ENCODE measurements at regions not wholly inside any gene's neighbourhood (a gene's known extent, or its start where the extent isn't known, plus 50 kb on each side); places are given as distances from the start of the nearest gene placed in this dataset.
"Not testable (repeated sequence)": the region's sequence is repeated elsewhere in the genome, so short reads cannot be mapped to it uniquely, and the experiment has no call there.

DNA sequence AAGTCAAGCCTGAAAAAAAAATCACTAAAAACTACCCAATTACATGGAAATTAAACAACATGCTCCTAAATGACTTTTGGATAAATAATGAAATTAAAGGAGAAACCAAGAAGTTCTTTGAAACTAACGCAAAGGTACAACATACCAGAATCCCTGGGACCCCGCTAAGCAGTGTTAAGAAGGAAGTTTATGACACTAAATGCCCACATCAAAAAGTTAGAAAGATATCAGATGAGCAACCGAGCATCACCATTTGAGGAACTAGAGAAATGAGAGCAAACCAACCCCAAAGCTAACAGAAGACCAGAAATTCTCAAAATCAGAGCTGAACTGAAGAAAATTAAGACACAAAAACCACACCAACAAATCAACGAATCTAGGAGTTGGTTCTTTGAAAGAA lies 173.5 kb downstream of the ZFY start:
- TF ChIP-seq, protein P1, sequence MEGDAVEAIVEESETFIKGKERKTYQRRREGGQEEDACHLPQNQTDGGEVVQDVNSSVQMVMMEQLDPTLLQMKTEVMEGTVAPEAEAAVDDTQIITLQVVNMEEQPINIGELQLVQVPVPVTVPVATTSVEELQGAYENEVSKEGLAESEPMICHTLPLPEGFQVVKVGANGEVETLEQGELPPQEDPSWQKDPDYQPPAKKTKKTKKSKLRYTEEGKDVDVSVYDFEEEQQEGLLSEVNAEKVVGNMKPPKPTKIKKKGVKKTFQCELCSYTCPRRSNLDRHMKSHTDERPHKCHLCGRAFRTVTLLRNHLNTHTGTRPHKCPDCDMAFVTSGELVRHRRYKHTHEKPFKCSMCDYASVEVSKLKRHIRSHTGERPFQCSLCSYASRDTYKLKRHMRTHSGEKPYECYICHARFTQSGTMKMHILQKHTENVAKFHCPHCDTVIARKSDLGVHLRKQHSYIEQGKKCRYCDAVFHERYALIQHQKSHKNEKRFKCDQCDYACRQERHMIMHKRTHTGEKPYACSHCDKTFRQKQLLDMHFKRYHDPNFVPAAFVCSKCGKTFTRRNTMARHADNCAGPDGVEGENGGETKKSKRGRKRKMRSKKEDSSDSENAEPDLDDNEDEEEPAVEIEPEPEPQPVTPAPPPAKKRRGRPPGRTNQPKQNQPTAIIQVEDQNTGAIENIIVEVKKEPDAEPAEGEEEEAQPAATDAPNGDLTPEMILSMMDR (IDR thresholded peaks at IDR 0.05 in 2 of 3, conservative IDR thresholded peaks at IDR 0.05 in 1 of 3; ENCODE audit: borderline replicate concordance in 1 of 3, insufficient read depth in 1 of 3, low read depth in 2 of 3, low read length in 2 of 3): not testable (repeated sequence)
- not testable (repeated sequence) for TF ChIP-seq POLR2A (IDR thresholded peaks at IDR 0.05; ENCODE audit: borderline replicate concordance, extremely low read depth, insufficient read depth, insufficient read length); TCF7L2 (IDR thresholded peaks at IDR 0.05; ENCODE audit: borderline replicate concordance, extremely low read depth, insufficient read depth, insufficient read length); EZH2phosphoT487 (IDR thresholded peaks at IDR 0.05; ENCODE audit: borderline replicate concordance); YY1 (IDR thresholded peaks at IDR 0.05; ENCODE audit: extremely low read depth, insufficient replicate concordance, low read depth, low read length); EZH2 (IDR thresholded peaks at IDR 0.05); ZFX (IDR thresholded peaks at IDR 0.05); REST (IDR thresholded peaks at IDR 0.05; ENCODE audit: low read depth); POLR2AphosphoS5 (IDR thresholded peaks at IDR 0.05; ENCODE audit: low read depth, low read length); EGR1 (IDR thresholded peaks at IDR 0.05; ENCODE audit: low read depth)
- TF ChIP-seq, protein P2, sequence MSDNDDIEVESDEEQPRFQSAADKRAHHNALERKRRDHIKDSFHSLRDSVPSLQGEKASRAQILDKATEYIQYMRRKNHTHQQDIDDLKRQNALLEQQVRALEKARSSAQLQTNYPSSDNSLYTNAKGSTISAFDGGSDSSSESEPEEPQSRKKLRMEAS (IDR thresholded peaks at IDR 0.05): not testable (repeated sequence)
